ENCODE measurements at regions not wholly inside any gene's neighbourhood (a gene's known extent, or its start where the extent isn't known, plus 50 kb on each side); places are given as distances from the start of the nearest gene placed in this dataset.

- ChIA-PET POLR2A (no interaction called here), CTCF (no interaction called here)
- no peak for TF ChIP-seq CTCF (IDR thresholded peaks at IDR 0.05; ENCODE audit: insufficient read depth, low read length, missing control alignments)
- no peak overlapping the region for H3K4me3 ChIP-seq (ENCODE audit: low read depth, low read length)
- no peak for DNase-seq (ENCODE audit: low read depth, low spot score)
Measured at GRCh38 chr3:168330983-168331382, 235.3 kb upstream of the GOLIM4 start.

DNA sequence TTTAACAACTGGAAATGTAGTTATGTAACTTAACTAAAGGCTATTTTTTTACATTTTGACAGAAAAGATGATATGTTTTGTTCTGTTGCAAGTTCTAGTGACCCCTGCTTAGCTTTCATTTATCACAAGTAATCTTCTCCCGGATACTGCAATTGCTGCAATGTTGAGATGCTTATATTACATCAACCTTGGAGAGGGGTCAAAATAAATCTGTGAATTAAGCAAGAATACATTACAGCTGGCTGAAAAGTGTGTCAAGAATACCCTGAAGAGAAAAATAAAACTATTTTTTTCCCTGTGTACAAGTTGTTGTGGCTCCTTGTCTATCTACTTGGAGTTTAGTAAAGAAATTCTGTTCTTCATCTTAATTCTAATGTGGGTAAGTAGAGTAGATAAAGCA, 232.1 kb upstream of the GOLIM4 start:
- CTCF ChIA-PET, result no interaction called here
- POLR2A ChIA-PET, result no interaction called here
- no peak for TF ChIP-seq CTCF (IDR thresholded peaks at IDR 0.05; ENCODE audit: insufficient read depth, low read length, missing control alignments)
- no peak for DNase-seq (ENCODE audit: low read depth, low spot score)
- H3K4me3 ChIP-seq (ENCODE audit: low read depth, low read length), result no peak overlapping the region

DNA sequence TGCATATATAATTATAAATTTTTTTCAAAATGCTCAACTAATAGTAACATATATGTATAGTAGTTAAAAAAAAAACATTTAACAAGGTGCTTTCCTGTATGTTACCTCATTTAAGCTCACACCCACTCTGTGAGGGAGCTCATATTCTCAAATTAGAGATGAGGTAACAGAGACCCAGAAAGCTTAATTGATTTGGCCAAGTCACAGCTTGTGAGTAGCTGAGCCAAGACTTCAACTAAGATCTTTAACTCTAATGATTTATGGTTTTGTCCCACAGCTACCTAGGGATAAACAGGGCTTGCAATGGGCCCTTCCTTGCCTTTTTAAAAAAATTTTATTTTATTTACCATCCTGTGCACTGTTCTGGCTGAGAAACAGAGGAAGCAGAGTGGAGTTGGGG, 230.0 kb upstream of the GOLIM4 start:
- POLR2A ChIA-PET, result no interaction called here
- TF ChIP-seq CTCF (IDR thresholded peaks at IDR 0.05; ENCODE audit: insufficient read depth, low read length, missing control alignments), result no peak
- no peak overlapping the region for H3K4me3 ChIP-seq (ENCODE audit: low read depth, low read length)
- no peak for DNase-seq (ENCODE audit: low read depth, low spot score)
- CTCF ChIA-PET, result no interaction called here

GRCh38 chr3:168322941-168323340, 227.2 kb upstream of the GOLIM4 start:
- ChIA-PET POLR2A (no interaction called here), CTCF (no interaction called here)
- DNase-seq (ENCODE audit: low read depth, low spot score), result no peak
- TF ChIP-seq CTCF (IDR thresholded peaks at IDR 0.05; ENCODE audit: insufficient read depth, low read length, missing control alignments), result no peak
- H3K4me3 ChIP-seq (ENCODE audit: low read depth, low read length), result no peak overlapping the region

DNA sequence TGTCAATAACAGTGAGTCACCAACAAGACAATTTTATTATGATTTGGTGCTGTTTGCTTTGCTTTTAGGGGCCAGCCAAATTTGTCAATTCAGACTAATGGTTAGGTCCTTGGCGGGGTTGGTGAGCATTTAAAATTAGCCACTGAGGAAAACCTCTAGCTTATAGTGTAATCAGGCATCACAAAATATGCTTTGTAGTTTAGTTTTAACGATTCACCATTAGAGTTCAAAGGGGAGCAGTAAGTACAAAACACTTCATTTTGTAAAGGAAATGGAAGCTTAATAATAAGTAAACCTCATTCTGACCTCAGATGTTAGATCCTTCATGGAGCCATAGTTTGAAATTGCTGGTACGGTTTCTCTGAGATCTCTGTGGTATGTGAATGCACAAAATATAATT, 218.4 kb upstream of the GOLIM4 start:
- no peak overlapping the region for H3K4me3 ChIP-seq (ENCODE audit: low read depth, low read length)
- DNase-seq (ENCODE audit: low read depth, low spot score), result no peak
- ChIA-PET POLR2A (no interaction called here), CTCF (no interaction called here)
- no peak for TF ChIP-seq CTCF (IDR thresholded peaks at IDR 0.05; ENCODE audit: insufficient read depth, low read length, missing control alignments)

DNA sequence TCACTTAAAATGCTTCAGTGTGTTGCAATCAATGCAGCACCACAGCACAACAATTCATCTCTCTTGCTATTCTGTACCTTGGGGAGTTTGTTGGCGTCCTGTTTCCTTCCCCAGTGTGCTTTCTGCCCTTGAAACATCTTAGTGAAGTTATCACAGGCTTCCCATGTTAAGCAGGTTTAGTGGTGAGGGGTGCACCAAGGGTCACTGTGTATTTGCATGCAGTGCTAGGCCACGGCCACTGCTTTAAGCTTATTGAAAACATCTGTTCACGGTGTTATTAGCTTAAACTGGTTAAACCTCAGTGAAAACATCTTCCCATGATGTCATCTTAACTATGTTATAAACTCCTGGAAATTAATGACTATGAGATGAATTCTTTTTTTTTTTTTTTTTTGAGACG, 217.3 kb upstream of the GOLIM4 start:
- ChIA-PET POLR2A (no interaction called here), CTCF (no interaction called here)
- DNase-seq (ENCODE audit: low read depth, low spot score), result no peak
- no peak overlapping the region for H3K4me3 ChIP-seq (ENCODE audit: low read depth, low read length)
- TF ChIP-seq CTCF (IDR thresholded peaks at IDR 0.05; ENCODE audit: insufficient read depth, low read length, missing control alignments), result no peak

Data from AG04449 (cell line).